ENCODE measurements at regions not wholly inside any gene's neighbourhood (a gene's known extent, or its start where the extent isn't known, plus 50 kb on each side); places are given as distances from the start of the nearest gene placed in this dataset.

DNA sequence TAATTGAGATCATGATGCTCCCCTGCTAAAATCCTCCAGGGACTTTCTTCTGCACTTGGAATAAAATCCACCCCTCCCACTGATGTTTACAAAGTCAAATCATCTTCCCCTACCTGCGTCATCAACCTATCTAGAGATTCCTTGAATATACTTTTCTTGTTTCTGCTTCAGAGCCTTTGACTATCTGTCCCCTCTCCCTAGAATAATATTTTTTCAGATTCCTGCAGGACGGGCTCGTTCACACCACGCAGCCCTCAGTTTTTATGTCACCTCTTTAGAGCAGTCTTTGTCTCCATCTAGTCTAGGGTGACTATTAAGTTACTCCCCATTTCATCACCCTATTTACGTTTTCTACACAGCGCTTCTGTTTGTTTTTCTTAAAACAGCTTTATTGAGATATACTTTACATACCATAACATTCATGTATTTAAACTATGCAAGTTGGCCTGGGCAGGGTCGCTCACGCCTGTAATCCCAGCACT is 94.8 kb upstream of the SESN3 start:
- no TSS peak for BruUV-seq (replicated peaks)
- Histone ChIP-seq H3K9me1 (ENCODE audit: insufficient read depth, low read length) (no peaks in the 10 kb centered on the region), H2AK5ac (ENCODE audit: low read depth, low read length) (no peak overlapping the region), H3K4me2 (ENCODE audit: low read depth, low read length) (no peak overlapping the region), H2AK9ac (replicated peaks; ENCODE audit: low read depth, low read length, poor library complexity) (no peak overlapping the region), H2BK15ac (ENCODE audit: low read depth, low read length) (no peak overlapping the region), H4K8ac (ENCODE audit: low read depth in 2 of 2, low read length in 2 of 2) (no peak overlapping the region), H3K27ac (ENCODE audit: insufficient read depth, low read length) (no peak overlapping the region), H3K56ac (ENCODE audit: extremely low read depth, insufficient read depth, low read length) (no peak overlapping the region), H4K91ac (ENCODE audit: insufficient read depth, low read depth, low read length) (no peak overlapping the region), H2AFZ (replicated peaks; ENCODE audit: low read length, poor library complexity) (no peak overlapping the region), H3K9me3 (ENCODE audit: control insufficient read depth, insufficient read depth, low read length) (no peaks in the 10 kb centered on the region), H2BK5ac (ENCODE audit: low read depth, low read length, poor library complexity, severe bottlenecking) (no peak overlapping the region), H3K4me1 (ENCODE audit: control insufficient read depth, insufficient read depth, low read length) (no peaks in the 10 kb centered on the region), H3K36me3 (ENCODE audit: control insufficient read depth, insufficient read depth, low read length) (no peaks in the 10 kb centered on the region), H3K79me1 (ENCODE audit: low read depth in 1 of 2, low read length in 2 of 2) (no peaks in the 10 kb centered on the region), H3K14ac (replicated peaks; ENCODE audit: low read depth, low read length) (no peak overlapping the region), H3K23ac (ENCODE audit: low read depth, low read length) (no peak overlapping the region), H3K18ac (ENCODE audit: low read depth, low read length) (no peak overlapping the region), H3K9ac (ENCODE audit: low read depth, low read length) (no peak overlapping the region), H4K5ac (ENCODE audit: low read depth, low read length) (no peak overlapping the region), H2BK20ac (ENCODE audit: low read depth, low read length) (no peak overlapping the region), H4K20me1 (ENCODE audit: insufficient read depth, low read length) (no peaks in the 10 kb centered on the region), H3K4me3 (ENCODE audit: insufficient read depth, low read depth, low read length) (no peak overlapping the region), H3K4ac (ENCODE audit: low read depth, low read length) (no peak overlapping the region), H3K27me3 (ENCODE audit: control insufficient read depth, insufficient read depth, low read length) (peaks cover 6% of the 10 kb centered on the region; the same call in 1 of the 2 replicates), H2BK120ac (ENCODE audit: low read depth, low read length) (no peak overlapping the region)
- WGBS, 2 experiments (ENCODE audit: extremely low coverage in 2 of 2, insufficient read length in 1 of 2): 63% methylated on average over 1 of the region's 8 CpGs; no CpG with 5 or more reads in 1 of the 2 experiments
- ChIA-PET POLR2A (ENCODE audit: unreplicated experiment) (no interaction called here), CTCF (no interaction called here)
- in situ Hi-C loops (cut with MboI; ENCODE audit: low sequenced_read_pairs) (no loop called here), intact Hi-C loops (cut with micrococcal nuclease) (no loop called here), dilution Hi-C loops (cut with HindIII; ENCODE audit: low sequenced_read_pairs, unreplicated experiment) (no loop called here)
- DNase-seq: no peak
- ATAC-seq (ENCODE audit: low read depth): no peak
- no peak for TF ChIP-seq POLR2A (IDR thresholded peaks at IDR 0.05; ENCODE audit: low read depth, low read length)
- TF ChIP-seq MAFK (IDR thresholded peaks at IDR 0.05; ENCODE audit: low read depth, low read length): no peak
- no peak for TF ChIP-seq RFX5 (IDR thresholded peaks at IDR 0.05; ENCODE audit: low read depth, low read length)
- TF ChIP-seq CEBPB (IDR thresholded peaks at IDR 0.05; ENCODE audit: low read depth, low read length): no peak
- TF ChIP-seq CTCF (conservative IDR thresholded peaks at IDR 0.05; ENCODE audit: low read depth, low read length): no peak
- no peak for TF ChIP-seq NFE2L2 (IDR thresholded peaks at IDR 0.05; ENCODE audit: low read depth, low read length)
- no peak for TF ChIP-seq CHD1 (IDR thresholded peaks at IDR 0.05; ENCODE audit: low read depth, low read length)
- TF ChIP-seq RCOR1 (IDR thresholded peaks at IDR 0.05; ENCODE audit: insufficient replicate concordance, low read length): no peak
- no peak for TF ChIP-seq FOS (IDR thresholded peaks at IDR 0.05; ENCODE audit: low read depth, low read length)
- TF ChIP-seq USF2 (IDR thresholded peaks at IDR 0.05; ENCODE audit: low read depth, low read length): no peak
- TF ChIP-seq RAD21 (IDR thresholded peaks at IDR 0.05; ENCODE audit: low read length): no peak
- no peak for TF ChIP-seq BHLHE40 (IDR thresholded peaks at IDR 0.05; ENCODE audit: low read depth, low read length)
- TF ChIP-seq SMC3 (IDR thresholded peaks at IDR 0.05; ENCODE audit: low read depth, low read length): no peak
- no peak for TF ChIP-seq MAZ (IDR thresholded peaks at IDR 0.05; ENCODE audit: borderline replicate concordance, low read depth, low read length)
- TF ChIP-seq, protein P1, sequence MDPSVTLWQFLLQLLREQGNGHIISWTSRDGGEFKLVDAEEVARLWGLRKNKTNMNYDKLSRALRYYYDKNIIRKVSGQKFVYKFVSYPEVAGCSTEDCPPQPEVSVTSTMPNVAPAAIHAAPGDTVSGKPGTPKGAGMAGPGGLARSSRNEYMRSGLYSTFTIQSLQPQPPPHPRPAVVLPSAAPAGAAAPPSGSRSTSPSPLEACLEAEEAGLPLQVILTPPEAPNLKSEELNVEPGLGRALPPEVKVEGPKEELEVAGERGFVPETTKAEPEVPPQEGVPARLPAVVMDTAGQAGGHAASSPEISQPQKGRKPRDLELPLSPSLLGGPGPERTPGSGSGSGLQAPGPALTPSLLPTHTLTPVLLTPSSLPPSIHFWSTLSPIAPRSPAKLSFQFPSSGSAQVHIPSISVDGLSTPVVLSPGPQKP (IDR thresholded peaks at IDR 0.05; ENCODE audit: borderline replicate concordance, low read depth, low read length): no peak
- no peak for TF ChIP-seq MXI1 (IDR thresholded peaks at IDR 0.05; ENCODE audit: borderline replicate concordance, low read depth, low read length)

Measured in IMR-90 (cell line).